Esophagus squamous epithelium (tissue), 5 donors: ENCODE measurements at regions not wholly inside any gene's neighbourhood (a gene's known extent, or its start where the extent isn't known, plus 50 kb on each side); places are given as distances from the start of the nearest gene placed in this dataset.

ENCODE experiments used
- DNase-seq: peaks from one replicate; lab custom pipeline; 2025; lab: John Stamatoyannopoulos, UW
- H3K27ac ChIP-seq, 4 donors: fragments of 200-600 bp; sonication (generic); one replicate each; pipeline ENCODE4 v1.5.1; 2016 to 2019; ENCODE audit warnings: mild to moderate bottlenecking in 1 of 4
- H3K27me3 ChIP-seq, 4 donors: fragments of 200-600 bp; sonication (generic); 1 replicate in 3 of 4; 2 replicates in 1 of 4; pipeline versions ENCODE4 v1.5.1 to v1.6.0; 2017 to 2021; ENCODE audit warnings: antibody characterized with exemption in 1 of 4
- H3K36me3 ChIP-seq, 3 donors: fragments of 200-600 bp; sonication (generic); one replicate each; pipeline ENCODE4 v1.5.1; 2016 to 2019
- H3K4me1 ChIP-seq, 3 donors: fragments of 200-600 bp; sonication (generic); one replicate each; pipeline ENCODE4 v1.5.1; 2017 to 2019
- H3K4me3 ChIP-seq, 4 donors: fragments of 200-600 bp; sonication (generic); 1 replicate in 3 of 4; 2 replicates in 1 of 4; pipeline ENCODE4 v1.5.1; 2016 to 2019; ENCODE audit warnings: mild to moderate bottlenecking in 2 of 4, moderate library complexity in 1 of 4
- H3K9me3 ChIP-seq, 3 donors: fragments of 200-600 bp; sonication (generic); one replicate each; pipeline ENCODE4 v1.5.1; 2016 to 2019
- CTCF ChIP-seq, 6 experiments: fragments of 450-650 bp in 4 of 6; fragments of 200-600 bp in 2 of 6; sonication (generic) in 2 of 6; IDR thresholded peaks; one replicate each; pipeline ENCODE4 v1.5.1; 2016 to 2019; ENCODE audit warnings: antibody characterized with exemption in 6 of 6, mild to moderate bottlenecking in 4 of 6, moderate library complexity in 4 of 6
- POLR2A ChIP-seq, 4 donors: fragments of 450-650 bp; IDR thresholded peaks; one replicate each; pipeline ENCODE4 v1.6.1; 2017; ENCODE audit warnings: antibody characterized with exemption in 4 of 4, mild to moderate bottlenecking in 4 of 4, moderate library complexity in 3 of 4
- WGBS, 2 donors: methylation state at CpG; one replicate each; pipeline ENCODE4 v1.1.5; 2018; 5-methylcytosine and 5-hydroxymethylcytosine counted together
- intact Hi-C: fragments of 100-400 bp; cut with DNase I; formaldehyde crosslinking; loops from one replicate; pipeline ENCODE4 v1.15.0; 2022
- donor health status: DM: yes; HTN: yes; CAD: no.

DNA sequence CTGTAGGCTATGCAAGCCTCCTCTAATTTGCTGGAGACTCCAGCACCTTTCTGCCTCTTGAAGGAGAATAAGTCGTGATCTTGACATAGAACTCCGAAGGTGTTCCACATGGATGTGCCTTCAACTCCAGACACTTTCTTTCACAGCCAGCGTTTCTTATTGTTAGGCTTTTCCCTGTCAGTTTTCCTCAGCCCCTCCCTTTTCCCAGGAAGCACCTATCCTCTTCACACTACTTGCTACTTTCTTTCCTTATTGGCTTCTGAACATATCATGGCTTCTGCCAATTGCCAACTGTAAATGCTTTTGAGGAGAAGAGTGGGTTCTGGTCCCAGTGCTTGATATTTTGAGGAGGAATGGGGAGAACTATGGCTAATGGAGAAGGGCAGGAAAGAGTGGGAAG lies 216.3 kb upstream of the PGR start:
- TF ChIP-seq POLR2A (IDR thresholded peaks at IDR 0.05) (no peak), CTCF (IDR thresholded peaks at IDR 0.05) (no peak)
- intact Hi-C loops, result no loop called here
- Histone ChIP-seq H3K27me3 (no peaks in the 10 kb centered on the region), H3K4me3 (no peak overlapping the region), H3K4me1 (no peaks in the 10 kb centered on the region), H3K36me3 (no peaks in the 10 kb centered on the region), H3K9me3 (no peaks in the 10 kb centered on the region), H3K27ac (no peak overlapping the region)
- 75 to 77% methylated on average over 3 of the region's 3 CpGs for WGBS, 2 donors
- DNase-seq, result no peak

DNA sequence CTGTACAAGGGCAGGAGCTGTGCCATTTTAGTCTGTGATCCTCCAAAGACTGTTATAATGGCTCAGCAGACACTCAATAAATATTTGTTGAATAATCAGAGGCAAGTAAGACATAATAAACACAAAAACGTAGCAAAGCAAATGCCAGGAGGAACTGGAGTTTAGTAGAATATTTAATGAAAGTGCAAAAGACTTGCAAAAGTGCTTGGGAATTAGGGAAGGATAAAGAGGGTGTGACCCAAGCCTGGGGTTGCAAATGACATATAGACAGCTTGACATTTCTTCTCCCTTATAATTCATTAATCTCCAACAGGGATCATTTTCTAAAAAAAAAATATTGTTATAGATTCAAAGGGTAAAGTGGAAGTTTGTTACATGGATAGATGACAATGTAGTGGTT lies 212.7 kb upstream of the PGR start:
- H3K4me3 ChIP-seq, result no peak overlapping the region
- H3K36me3 ChIP-seq, result no peaks in the 10 kb centered on the region
- no peaks in the 10 kb centered on the region for H3K4me1 ChIP-seq
- intact Hi-C loops, result no loop called here
- no peak for DNase-seq
- WGBS, 2 donors, result 19 to 27% methylated on average over 1 of the region's 1 CpG
- H3K27me3 ChIP-seq, result no peaks in the 10 kb centered on the region
- H3K9me3 ChIP-seq, result no peaks in the 10 kb centered on the region
- no peak overlapping the region for H3K27ac ChIP-seq
- TF ChIP-seq POLR2A (IDR thresholded peaks at IDR 0.05) (no peak), CTCF (IDR thresholded peaks at IDR 0.05) (no peak)

DNA sequence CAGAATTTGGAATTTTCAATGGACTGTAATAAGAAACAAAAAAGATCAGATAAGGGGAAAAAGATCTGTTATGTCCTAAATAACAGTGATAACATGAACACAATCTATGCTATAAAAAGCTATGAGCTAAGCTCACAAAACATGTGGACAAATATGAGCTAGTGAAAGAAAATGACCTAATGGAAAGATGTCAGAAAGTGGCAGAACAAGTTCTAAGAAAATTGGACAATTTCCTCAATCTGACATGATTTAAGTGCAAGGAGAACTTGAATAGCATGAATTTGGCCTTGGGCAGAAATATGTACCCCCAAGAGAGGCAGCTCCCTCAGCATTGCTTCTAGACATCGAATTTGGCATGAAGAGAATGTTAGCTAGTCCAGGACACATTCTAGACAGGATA lies 212.0 kb upstream of the PGR start:
- no peak for TF ChIP-seq CTCF (IDR thresholded peaks at IDR 0.05)
- TF ChIP-seq POLR2A (IDR thresholded peaks at IDR 0.05), result no peak
- no peaks in the 10 kb centered on the region for H3K9me3 ChIP-seq
- WGBS, 2 donors, result 28 to 32% methylated on average over 1 of the region's 1 CpG
- DNase-seq, result no peak
- no peaks in the 10 kb centered on the region for H3K4me1 ChIP-seq
- intact Hi-C loops, result no loop called here
- no peaks in the 10 kb centered on the region for H3K27me3 ChIP-seq
- H3K27ac ChIP-seq, result no peak overlapping the region
- no peaks in the 10 kb centered on the region for H3K36me3 ChIP-seq
- no peak overlapping the region for H3K4me3 ChIP-seq

DNA sequence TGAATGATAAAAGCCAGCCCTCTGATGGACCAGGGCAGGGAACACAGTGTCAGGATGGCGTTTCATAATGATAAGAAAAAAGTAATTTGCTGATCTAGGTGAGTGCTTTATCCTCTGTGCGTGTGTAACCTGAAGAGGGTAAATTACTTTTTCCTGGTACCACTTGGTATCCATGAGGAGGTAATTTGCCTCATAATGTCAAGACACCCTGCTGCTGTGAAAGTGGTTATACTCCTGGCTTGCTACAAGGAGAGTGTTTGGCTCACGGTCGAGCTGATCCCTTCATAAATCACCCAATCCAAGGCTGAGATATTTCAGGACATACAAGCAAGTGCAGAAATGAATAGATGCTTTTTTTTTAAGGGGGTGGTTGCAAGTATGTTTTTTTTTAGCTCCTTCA lies 207.2 kb upstream of the PGR start:
- Histone ChIP-seq H3K27me3 (no peaks in the 10 kb centered on the region), H3K4me3 (no peak overlapping the region), H3K9me3 (no peaks in the 10 kb centered on the region), H3K27ac (no peak overlapping the region), H3K4me1 (no peaks in the 10 kb centered on the region), H3K36me3 (no peaks in the 10 kb centered on the region)
- DNase-seq, result no peak
- intact Hi-C loops, result no loop called here
- TF ChIP-seq POLR2A (IDR thresholded peaks at IDR 0.05) (no peak), CTCF (IDR thresholded peaks at IDR 0.05) (no peak)
- 29 to 51% methylated on average over 4 of the region's 4 CpGs for WGBS, 2 donors

DNA sequence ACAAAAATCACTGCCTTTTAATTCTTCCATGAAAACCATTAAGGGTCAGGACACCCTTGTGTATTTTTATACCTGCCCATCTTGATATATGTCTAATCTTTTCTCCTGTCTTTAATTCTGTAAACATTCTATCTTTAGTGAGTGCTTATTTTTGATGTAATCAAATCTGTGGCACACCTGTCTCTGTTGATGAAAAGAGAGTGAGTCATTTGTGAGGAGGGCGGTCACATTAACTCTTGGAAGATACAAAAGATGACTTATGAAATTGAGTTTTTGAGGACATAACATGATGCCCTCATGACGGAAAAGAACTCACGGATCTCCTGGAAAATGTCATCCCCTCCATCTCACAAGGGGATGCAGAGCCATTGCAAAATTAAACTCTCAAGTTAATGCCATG lies 206.5 kb upstream of the PGR start:
- no peaks in the 10 kb centered on the region for H3K9me3 ChIP-seq
- TF ChIP-seq CTCF (IDR thresholded peaks at IDR 0.05) (no peak), POLR2A (IDR thresholded peaks at IDR 0.05) (no peak)
- whole genome bisulfite sequencing, 2 donors, result 52 to 70% methylated on average over 3 of the region's 3 CpGs
- H3K4me1 ChIP-seq, result no peaks in the 10 kb centered on the region
- H3K4me3 ChIP-seq, result no peak overlapping the region
- intact Hi-C loops, result no loop called here
- no peaks in the 10 kb centered on the region for H3K27me3 ChIP-seq
- H3K36me3 ChIP-seq, result no peaks in the 10 kb centered on the region
- no peak overlapping the region for H3K27ac ChIP-seq
- no peak for DNase-seq
